Astrocyte of the hippocampus (primary cell): ENCODE measurements at regions not wholly inside any gene's neighbourhood (a gene's known extent, or its start where the extent isn't known, plus 50 kb on each side); places are given as distances from the start of the nearest gene placed in this dataset.

Experiments used
- DNase-seq: peaks from one replicate; pipeline ENCODE4 v3.0.0; 2011; ENCODE audit warnings: low read depth, low spot score

DNA sequence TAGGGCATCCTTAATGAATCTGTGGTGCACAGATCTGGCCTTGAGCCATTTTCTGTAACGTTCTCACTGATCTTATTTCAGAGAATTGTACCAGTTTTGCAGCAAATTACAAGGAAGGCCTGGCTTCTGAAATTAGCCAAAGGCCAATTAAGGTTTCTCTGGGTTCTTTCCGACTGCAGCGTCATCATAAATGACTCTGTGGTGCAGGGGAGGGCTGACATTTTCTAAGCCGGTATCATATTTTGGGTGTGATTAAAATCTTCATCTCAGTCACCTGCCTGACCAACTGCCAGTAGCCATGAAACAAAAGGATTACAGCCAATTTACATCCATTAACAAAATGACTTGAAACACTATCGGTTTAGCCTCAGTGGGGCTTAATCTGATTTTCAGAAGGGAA lies 363.7 kb downstream of the ADRA2A start:
- no peak for DNase-seq

DNA sequence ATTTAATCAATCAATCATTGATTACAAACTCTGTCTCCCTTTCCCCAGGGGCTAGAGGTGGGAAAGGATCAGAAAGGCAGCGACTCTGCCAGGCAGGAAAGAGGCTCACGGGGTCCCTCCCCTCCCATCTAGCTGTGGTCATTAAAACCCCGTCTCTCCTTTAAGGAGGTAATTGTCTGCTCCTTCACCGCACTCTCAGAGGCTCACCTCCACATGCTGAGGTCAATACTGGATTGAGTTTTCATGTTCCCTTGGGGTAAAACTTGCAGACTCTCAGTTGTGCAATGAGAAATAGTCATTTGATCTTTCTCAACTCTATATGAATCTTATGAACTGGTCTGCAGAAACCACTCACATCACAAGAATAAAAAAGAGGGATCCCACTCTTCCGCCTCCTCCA lies 368.8 kb downstream of the ADRA2A start:
- no peak for DNase-seq

DNA sequence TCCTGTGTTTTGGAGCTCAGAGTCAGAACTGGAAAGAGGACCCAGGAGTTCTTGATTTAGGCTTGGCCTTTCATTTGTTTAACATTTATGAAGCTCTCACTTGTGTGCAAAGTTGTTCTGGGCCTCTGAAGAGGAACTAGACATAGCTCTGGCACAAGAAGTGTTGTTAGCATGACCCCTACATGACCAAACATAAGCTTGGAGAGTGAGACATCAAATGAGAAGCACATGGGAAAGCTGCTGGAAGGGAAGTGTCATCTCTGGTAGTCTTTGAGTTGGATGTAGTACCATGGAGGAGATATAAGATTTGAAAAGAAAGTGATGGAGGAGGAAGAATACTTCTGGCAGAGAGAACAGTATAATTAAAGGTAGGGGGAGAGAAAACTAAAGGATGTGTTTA lies 370.1 kb downstream of the ADRA2A start:
- no peak for DNase-seq

DNA sequence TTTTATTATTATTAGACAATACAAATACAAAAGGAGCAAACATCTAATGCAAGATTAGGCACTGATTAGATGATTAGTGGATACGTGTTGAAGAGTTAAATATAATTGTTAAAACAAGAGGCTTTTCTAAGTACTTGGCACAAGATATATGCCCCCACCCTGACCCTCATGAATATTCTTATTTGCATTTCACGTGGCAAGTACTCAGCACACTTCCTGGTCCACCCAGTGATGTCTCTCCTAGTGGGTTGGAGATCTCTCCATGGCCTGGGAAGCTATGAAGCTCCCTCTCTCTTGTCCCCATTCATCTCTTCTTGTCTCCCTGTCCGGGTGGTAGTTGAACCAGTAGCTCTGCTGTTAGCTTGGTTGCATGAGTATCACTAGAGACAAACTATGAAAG lies 375.3 kb downstream of the ADRA2A start:
- DNase-seq, result no peak

DNA sequence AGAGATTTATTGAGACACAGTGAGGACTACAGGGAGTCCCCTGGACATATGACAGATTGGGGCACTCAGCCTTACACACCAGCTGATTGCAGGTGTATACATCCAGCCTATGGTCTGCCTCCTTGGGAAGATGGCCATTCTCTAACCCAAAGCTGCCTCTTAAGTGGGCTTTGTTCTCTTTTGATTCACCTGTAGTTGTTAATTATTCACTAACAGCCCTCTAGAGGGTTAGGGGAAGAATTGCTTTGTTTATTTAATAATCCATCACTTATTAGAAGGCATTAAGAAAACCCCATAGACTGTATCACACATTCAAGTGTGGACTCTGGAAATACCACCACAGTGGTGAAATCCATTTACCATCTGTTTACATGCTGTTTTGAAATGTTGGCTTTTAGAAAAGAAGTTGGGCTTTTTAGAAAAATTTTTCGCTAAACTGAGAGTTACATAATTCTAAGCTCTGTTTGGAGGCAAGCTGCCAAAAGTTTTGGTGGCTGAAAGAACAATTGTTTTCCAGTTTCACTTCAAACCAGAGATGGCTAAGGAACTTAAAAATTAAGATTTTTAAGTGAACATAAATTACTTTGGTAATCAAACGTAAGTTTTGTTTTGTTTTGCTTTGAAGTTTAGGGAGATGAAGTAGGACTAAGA lies 379.1 kb downstream of the ADRA2A start:
- no peak for DNase-seq

DNA sequence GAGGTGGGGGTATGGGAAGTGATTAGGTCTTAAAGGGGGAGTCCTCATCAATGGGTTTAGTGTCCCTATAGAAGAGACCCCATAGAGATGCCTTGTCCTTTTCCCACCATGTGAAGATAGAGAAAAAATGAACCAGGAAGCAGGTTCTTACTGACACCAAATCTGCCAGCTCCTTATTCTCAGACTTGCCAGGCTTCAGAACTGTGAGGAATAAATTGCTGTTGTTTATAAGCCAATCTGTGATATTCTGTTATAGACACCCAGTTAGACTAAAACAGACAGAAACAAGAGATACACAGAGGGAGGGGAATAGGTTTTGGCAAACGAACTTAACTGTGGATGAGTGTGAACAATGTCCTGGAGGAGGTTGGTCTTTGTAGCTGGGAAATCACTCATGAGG lies 381.4 kb downstream of the ADRA2A start:
- DNase-seq, result no peak

DNA sequence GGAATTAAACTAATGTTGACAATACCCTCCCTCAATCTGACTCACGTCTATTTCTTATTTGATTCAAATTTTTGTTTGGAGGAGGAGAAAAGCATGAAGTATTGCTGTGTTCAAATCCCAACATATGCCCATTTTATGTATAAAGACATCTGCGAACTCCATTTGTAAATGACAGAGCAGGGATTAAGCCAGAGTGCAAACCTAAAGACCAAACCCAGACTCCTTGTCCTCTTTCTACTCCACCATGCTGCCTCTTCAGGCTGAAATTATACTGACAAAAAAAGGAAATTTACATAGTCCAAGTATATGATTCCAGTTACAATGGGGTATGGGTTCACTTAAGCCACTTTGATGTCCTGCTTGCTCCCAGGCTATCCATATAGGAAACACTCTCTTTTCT lies 383.1 kb downstream of the ADRA2A start:
- no peak for DNase-seq

DNA sequence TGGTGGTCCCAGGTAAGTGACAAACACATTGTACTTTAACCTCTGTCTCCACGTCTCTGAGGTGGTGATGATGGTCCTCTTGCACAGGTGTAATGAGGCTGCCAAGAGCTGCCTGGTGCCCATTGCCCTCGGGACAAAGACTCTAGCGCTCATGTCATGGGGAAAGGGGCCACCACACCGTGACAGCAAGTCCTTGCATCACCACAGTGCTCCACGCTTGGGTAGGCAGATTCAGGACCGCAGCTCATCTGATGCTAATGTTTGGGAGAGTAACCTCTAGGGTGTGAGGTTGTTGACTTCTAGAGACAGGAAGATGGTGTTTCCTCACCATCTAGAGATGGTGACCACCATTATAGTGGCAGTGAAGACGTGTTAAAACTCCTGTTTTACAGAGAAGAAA lies 395.6 kb downstream of the ADRA2A start:
- no peak for DNase-seq

DNA sequence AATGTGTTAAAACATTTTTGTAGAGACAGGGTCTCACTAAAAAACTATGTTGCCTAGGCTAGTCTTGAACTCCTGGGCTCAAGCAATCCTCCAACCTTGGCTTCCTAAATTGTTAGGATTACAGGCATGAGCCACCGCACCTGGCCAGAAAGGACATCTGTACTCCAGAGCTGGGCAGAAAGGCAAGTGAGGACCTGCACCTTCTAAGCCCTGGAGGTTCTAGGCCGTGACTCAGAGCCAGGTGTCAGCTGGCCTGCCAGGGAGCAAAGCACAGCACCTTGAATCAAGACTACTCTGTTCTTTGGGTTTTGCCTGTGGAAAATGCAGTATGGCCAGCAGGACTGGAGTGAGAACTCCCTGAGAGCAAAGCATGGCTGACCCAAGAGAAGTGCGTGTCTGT lies 396.5 kb downstream of the ADRA2A start:
- no peak for DNase-seq

DNA sequence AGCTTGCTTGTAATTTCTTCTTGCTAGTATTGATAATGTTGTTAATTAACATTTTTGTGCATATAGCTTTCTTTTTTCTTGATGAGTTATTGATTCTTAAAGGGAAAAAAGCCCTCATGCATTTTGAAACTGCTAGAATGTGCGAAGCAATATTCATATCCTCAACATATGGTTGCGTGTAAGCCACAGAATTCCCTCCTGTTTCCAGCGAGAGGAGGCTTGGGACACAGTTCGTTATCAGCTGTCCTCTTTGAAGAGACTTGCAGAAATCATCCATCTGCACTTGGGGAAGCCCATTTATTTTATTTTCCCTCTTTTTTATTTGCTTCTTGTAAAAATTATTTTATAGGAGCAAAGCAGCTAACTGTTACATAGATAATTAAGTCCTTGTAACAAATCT lies 398.0 kb downstream of the ADRA2A start:
- no peak for DNase-seq

DNA sequence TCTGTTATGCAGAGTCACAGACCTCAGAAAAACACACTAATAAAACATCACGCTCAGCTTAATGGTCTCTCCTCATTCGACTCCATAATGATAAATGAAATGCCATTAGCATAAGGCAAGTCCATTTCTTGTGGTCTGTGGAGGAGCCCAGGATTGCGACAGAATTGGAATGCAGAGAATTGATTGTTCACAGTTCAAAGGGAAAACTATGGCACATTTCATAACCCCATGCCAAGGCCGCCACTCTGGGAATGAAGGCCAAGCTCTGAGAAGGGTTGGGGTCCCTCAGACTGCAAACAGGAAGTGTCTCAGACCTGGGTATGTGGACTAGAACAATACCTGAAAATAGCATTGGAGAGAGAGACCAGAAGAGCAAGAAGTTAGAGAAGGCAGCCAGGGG lies 398.9 kb downstream of the ADRA2A start:
- peak; percentile 69 for DNase-seq

DNA sequence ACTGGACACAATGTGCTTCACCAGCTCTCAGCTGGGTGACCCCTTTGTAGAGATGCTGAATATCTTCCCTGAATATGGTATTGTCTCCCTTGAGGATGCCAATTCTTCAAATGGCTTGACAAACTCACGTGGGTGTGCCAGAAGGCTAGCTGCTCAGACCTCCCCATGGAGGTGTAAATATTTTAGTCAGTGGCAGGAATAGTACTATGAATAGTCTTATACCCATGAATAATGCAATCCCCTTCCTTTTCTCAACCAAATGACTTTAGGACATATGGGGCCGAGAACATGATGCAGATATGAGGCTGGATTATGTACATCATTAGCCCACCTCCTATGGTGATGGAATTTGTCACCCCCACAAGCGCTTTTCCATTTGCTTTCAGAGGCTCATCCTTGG lies 401.8 kb downstream of the ADRA2A start:
- DNase-seq, result no peak

DNA sequence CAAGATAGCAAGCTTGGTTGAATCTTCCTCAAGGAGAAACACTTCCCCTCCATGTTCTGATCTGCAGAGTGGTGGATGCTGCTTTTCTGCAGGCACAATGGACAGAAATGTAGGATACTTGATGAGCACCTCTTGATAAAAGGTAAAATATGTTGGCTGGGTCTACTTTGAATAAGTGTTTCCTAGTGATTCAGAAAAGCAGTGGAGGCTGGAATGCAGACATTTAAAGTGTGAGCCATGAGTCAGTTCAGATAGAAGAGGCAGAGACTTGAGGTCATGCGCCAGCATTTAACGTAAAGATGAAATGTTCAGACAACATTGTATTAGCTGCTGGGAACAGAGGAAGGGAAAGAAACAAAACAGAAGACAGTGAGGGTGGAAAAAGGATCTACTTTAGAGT lies 403.1 kb downstream of the ADRA2A start:
- peak; percentile 38 for DNase-seq

DNA sequence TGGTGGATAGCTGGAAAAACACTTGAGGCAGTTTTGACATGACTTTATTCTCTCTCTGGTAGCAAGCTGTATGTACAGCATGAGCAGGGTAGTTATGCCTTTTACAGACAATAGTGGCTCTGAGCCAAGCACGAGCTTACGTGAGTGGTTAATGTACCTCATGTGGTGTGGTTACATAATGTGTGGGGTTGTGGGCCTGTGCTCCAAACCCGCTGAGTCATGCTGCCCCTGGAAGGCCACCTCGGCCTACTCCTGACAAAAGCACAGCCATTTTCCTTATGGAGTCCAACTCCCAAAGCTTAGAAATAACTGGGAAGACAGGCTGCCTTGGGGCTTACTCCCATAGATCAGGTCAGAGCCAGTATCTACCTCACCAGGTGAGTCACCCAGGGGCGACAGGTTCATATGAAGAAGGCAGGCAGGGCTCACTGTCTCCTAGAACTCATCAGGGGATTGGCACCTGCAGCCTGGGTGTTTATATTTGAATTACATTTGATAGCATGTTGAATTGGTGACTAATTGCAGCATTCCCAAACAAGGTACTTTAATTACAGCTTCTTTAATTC lies 404.5 kb downstream of the ADRA2A start:
- DNase-seq, result peak; percentile 25

DNA sequence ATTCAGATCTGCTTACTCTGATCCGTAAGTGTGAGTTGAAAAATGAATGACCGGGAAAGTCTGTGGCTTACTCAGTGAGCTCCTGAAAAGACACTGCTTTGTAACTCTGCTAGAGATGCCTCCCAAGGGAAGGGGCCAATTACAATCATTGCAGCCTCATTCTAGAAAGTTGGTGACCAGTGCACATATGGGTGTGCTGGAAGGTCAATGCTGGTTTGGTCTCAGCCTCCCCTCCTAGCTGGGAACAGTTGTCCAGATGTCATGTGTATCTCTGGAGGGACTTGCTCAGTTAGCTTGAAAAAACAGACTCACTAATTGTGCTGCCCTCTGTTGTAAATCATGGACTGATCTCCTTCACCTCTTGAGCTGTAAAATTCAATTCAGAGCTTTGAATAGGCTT lies 405.0 kb downstream of the ADRA2A start:
- no peak for DNase-seq

DNA sequence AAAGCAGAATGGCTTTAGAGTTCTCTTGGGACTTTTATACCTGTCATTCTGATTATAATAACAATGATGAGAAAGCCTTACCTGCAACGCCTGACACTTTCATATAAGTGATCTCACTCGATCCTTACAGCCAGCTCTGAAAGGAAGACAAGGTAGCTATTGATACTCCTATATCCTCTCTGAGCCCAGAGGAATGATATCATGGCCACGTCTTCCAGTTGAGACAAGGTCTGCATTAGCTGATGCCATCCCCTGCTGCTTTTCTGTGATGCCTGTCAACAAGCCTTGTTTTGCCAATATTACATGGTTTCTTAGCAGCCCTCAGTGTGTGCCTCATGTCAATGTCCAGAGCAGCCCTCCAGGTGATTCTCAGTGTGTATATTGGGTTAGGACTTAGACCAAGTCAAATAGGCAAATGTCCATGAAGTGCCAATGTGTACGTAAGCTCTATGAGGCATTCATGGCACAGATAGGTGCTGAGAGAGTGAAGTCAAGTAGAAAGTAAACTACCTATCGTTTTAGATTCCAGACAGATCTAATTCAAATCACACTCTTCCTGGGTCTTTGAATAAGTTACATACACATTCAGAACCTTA lies 405.9 kb downstream of the ADRA2A start:
- DNase-seq, result no peak

DNA sequence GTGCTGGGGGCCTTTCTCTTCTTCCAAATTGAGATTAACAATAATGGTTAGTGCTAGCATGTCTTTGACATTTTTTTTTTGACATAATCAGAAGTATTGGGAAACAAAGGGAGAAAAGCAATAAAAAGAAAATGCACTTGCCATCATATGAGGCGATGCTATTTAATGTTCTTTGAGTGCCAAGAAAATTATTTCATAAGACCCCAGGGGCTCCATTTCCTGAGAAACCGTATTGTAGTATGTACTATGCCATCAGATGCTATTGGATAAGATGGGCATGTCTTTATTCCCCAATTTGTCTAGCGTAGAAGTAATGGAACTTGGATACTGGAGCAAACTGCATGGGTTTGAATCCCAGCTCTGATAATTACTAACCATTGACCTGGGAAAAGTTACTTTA lies 408.9 kb downstream of the ADRA2A start:
- DNase-seq, result no peak

DNA sequence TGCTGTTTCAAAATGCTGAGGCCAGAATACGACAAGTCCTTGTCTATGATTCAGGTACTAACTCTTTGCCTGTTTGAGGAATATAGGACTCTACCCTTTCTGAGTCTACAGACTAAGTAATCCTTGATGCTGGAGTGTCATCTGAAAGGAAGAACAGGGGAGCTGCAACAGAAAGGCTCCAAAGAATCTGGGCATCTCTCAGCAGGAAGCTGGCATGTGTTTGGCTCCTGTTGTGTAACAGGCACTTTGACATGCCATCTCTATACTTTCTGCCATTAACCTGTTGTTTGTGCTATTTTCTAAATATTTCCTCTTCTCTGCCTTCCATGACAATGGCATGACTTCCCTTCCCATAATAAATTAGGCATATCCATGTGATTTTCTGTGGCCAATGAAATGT lies 409.5 kb downstream of the ADRA2A start:
- no peak for DNase-seq

DNA sequence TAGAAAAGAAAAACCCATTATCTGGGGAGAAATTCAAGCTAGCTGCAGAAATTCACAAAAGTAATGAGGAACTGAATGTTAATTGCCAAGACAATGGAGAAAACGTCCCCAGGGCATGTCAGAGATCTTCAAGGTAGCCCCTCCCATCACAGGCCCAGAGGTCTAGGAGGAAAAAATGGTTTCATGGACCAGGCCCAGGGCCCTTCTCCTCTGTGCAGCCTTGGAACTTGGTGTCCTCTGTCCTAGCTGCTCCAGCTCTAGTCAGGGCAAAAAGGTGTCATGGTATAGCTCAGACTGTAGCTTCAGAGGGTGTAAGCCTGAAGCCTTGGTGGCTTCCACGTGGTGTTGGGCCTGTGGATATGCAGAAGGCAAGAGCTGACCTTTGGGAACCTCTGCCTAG lies 411.8 kb downstream of the ADRA2A start:
- DNase-seq, result no peak

DNA sequence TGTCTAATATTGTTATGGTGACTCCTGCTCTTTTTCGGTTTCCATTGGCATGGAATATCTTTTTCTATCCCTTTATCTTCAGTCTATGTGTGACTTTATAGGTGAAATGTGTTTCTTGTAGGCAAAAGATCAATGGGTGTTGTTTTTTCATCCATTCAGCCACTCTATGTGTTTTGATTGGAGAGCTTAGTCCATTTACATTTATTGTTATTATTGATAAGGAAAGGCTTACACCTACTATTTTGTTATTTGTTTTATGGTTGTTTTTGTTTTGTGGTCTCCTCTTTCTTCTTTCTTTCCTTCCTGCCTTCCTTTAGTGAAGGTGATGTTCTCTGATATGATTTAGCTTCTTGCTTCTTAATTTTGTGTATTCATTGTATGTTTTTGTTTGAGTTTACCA lies 414.3 kb downstream of the ADRA2A start:
- no peak for DNase-seq

DNA sequence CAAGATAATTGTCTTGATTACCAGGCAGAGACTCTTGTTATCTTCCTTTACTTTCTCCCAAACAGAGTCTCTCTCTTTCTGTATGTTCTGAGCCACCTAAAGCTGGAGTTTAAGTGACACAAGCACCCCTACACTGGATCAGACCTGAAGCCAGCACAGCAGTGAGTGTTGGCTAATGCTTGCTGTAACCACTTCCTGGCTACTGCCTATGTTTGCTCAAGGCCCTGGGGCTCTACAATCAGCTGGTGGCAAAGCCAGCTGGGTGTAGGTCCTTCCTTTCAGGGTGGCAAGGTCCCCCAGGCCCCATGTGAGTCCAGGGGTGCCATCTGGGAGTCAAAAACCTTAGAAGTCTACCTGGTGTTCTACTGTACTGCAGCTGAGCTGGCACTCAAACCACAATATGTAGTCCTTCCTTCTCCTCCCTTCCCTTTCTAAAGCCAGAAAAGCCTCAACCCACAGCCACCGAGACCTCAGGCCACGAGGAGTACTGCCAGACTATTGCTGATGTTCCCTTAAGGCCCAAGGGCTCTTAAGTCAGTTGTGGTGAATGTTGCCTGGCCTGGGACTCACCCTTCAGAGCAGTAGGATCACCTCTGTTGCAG lies 416.3 kb downstream of the ADRA2A start:
- DNase-seq, result no peak

DNA sequence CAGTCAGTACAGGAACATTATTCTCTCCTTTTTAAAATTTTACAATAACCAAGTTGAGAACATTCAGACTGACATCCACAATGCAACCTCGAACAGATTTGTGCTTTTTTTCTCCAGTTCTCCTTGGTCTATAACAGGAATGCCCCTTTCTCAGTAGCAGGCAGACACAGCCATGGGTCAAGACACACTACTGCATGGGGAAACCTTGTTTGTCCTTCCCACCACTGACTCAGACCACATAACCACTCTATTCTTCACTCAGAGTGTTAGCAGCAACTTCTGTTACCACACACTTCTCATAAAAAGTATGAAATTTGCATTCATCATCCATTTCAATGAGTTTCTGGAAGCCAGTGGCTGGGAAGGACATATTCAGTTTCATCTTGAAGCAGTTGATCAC lies 421.7 kb downstream of the ADRA2A start:
- DNase-seq, result no peak

DNA sequence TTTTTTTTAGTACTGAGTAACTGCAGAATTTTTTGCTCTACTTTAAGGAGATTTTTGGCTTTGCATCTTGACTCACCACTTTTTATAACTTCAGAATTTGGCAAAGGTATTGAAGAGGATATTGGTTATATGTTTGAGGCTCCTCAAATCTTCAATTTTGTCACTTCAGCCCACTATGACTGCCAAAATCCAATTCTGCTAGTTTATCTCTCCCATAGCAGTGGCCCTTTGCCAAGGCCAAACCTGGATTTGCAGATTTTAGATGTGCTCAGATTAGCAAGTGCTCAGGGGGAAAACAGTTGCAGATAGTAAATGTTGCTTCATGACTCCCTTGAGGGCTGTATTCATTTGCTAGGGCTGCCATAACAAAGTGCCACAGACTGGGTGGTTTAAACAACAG lies 427.5 kb downstream of the ADRA2A start:
- no peak for DNase-seq
